SK-N-SH treated with all-trans-retinoic acid at 6 μM for 48 hours (cell line): ENCODE measurements at regions not wholly inside any gene's neighbourhood (a gene's known extent, or its start where the extent isn't known, plus 50 kb on each side); places are given as distances from the start of the nearest gene placed in this dataset.

Experiments
- ATAC-seq: fragments of 200-7000 bp; cut with Tn5 transposase; 3 replicates; pipeline ENCODE4 v1.9.1; 2020; ENCODE audit warnings: mild to moderate bottlenecking, moderate library complexity
- ARNTL ChIP-seq: fragments of 450-650 bp; formaldehyde crosslinking; IDR thresholded peaks from 2 replicates; pipeline ENCODE4 v1.5.0; 2020; ENCODE audit warnings: low read depth, mild to moderate bottlenecking, moderate library complexity, borderline replicate concordance
- BACH2 ChIP-seq: fragments of 250-450 bp; sonication (Bioruptor Pico); IDR thresholded peaks from 2 replicates; pipeline ENCODE4 v1.9.0; 2021; ENCODE audit warnings: mild to moderate bottlenecking, borderline replicate concordance
- CREB5 ChIP-seq: fragments of 250-450 bp; sonication (Bioruptor Pico); IDR thresholded peaks from 2 replicates; pipeline ENCODE4 v1.5.1; 2020; ENCODE audit warnings: low read depth, mild to moderate bottlenecking, moderate library complexity
- CSDC2 ChIP-seq: fragments of 250-450 bp; sonication (Bioruptor Pico); IDR thresholded peaks from 2 replicates; pipeline ENCODE4 v1.5.0; 2020; ENCODE audit warnings: mild to moderate bottlenecking, moderate library complexity
- CSRNP3 ChIP-seq: fragments of 250-450 bp; sonication (Bioruptor Pico); IDR thresholded peaks from 2 replicates; pipeline ENCODE4 v1.5.1; 2021; ENCODE audit warnings: mild to moderate bottlenecking, moderate library complexity
- ESRRG ChIP-seq: fragments of 250-450 bp; sonication (Bioruptor Pico); IDR thresholded peaks from 2 replicates; pipeline ENCODE4 v1.6.1; 2021; ENCODE audit warnings: mild to moderate bottlenecking
- ISL1 ChIP-seq: fragments of 250-450 bp; sonication (Bioruptor Pico); IDR thresholded peaks from 2 replicates; pipeline ENCODE4 v2.1.2; 2022; ENCODE audit warnings: mild to moderate bottlenecking, moderate library complexity
- OSR1 ChIP-seq: fragments of 250-450 bp; sonication (Bioruptor Pico); IDR thresholded peaks from 2 replicates; pipeline ENCODE4 v1.8.0; 2022; ENCODE audit warnings: moderate library complexity, mild to moderate bottlenecking, inconsistent platforms
- PATZ1 ChIP-seq: fragments of 250-450 bp; sonication (Bioruptor Pico); IDR thresholded peaks from 2 replicates; pipeline ENCODE4 v1.8.0; 2020; ENCODE audit warnings: mild to moderate bottlenecking, moderate library complexity, borderline replicate concordance
- POU6F1 ChIP-seq: fragments of 250-450 bp; sonication (Bioruptor Pico); IDR thresholded peaks from 2 replicates; pipeline ENCODE4 v1.8.0; 2021; ENCODE audit warnings: low read depth, mild to moderate bottlenecking, moderate library complexity, borderline replicate concordance
- PPARA ChIP-seq: fragments of 250-450 bp; sonication (Bioruptor Pico); IDR thresholded peaks from 2 replicates; pipeline ENCODE4 v1.5.0; 2020; ENCODE audit warnings: mild to moderate bottlenecking, borderline replicate concordance
- RARB ChIP-seq: fragments of 250-450 bp; sonication (Bioruptor Pico); IDR thresholded peaks from 2 replicates; pipeline ENCODE4 v1.8.0; 2021; ENCODE audit warnings: mild to moderate bottlenecking, moderate library complexity
- SNAI2 ChIP-seq: fragments of 250-450 bp; sonication (Bioruptor Pico); IDR thresholded peaks from 2 replicates; pipeline ENCODE4 v1.5.0; 2020; ENCODE audit warnings: mild to moderate bottlenecking, moderate library complexity
- TCF4 ChIP-seq: fragments of 250-450 bp; sonication (Bioruptor Pico); IDR thresholded peaks from 2 replicates; pipeline ENCODE4 v1.8.0; 2021; ENCODE audit warnings: mild to moderate bottlenecking, moderate library complexity, borderline replicate concordance
- TOX ChIP-seq: fragments of 250-450 bp; sonication (Bioruptor Pico); IDR thresholded peaks from 2 replicates; pipeline ENCODE4 v1.8.0; 2021; ENCODE audit warnings: mild to moderate bottlenecking, moderate library complexity, borderline replicate concordance
- TSHZ2 ChIP-seq: fragments of 250-450 bp; sonication (Bioruptor Pico); IDR thresholded peaks from 2 replicates; pipeline ENCODE4 v1.5.0; 2020; ENCODE audit warnings: mild to moderate bottlenecking, moderate library complexity
- ZC3H10 ChIP-seq: fragments of 250-450 bp; sonication (Bioruptor Pico); IDR thresholded peaks from 2 replicates; pipeline ENCODE4 v1.5.1; 2021; ENCODE audit warnings: mild to moderate bottlenecking, moderate library complexity
- ZFP3 ChIP-seq: fragments of 250-450 bp; sonication (Bioruptor Pico); IDR thresholded peaks from 2 replicates; pipeline ENCODE4 v1.5.0; 2020; ENCODE audit warnings: mild to moderate bottlenecking, moderate library complexity
- ZFP30 ChIP-seq: fragments of 450-650 bp; formaldehyde crosslinking; IDR thresholded peaks from 2 replicates; pipeline ENCODE4 v1.5.0; 2022; ENCODE audit warnings: mild to moderate bottlenecking, moderate library complexity
- ZNF565 ChIP-seq: fragments of 450-650 bp; formaldehyde crosslinking; conservative IDR thresholded peaks from 2 replicates; pipeline ENCODE4 v1.5.0; 2020; ENCODE audit warnings: low read depth, mild to moderate bottlenecking, moderate library complexity
- ZNF8 ChIP-seq: fragments of 450-650 bp; formaldehyde crosslinking; IDR thresholded peaks from 2 replicates; pipeline ENCODE4 v1.5.0; 2020; ENCODE audit warnings: mild to moderate bottlenecking, moderate library complexity

GRCh38 chr4:158316264-158316663, 106.0 kb downstream of the TMEM144 start:
- no peak for ATAC-seq
- no peak for TF ChIP-seq CSDC2
- TF ChIP-seq ZFP3 (CRISPR knock-in tag), result no peak
- TF ChIP-seq ARNTL (CRISPR knock-in tag), result no peak
- no peak for TF ChIP-seq PPARA (CRISPR knock-in tag)
- TF ChIP-seq BACH2, result no peak
- TF ChIP-seq ZNF565, result no peak
- TF ChIP-seq ZFP30 (CRISPR knock-in tag), result no peak
- no peak for TF ChIP-seq CREB5
- TF ChIP-seq POU6F1 (CRISPR knock-in tag), result no peak

- TF ChIP-seq POU6F1 (CRISPR knock-in tag) (no peak), TCF4 (CRISPR knock-in tag) (no peak), TSHZ2 (CRISPR knock-in tag) (no peak), ARNTL (CRISPR knock-in tag) (no peak)
- ATAC-seq, result no peak
These were observed 109.6 kb downstream of the TMEM144 start for GRCh38 chr4:158319880-158320279.

- TF ChIP-seq TSHZ2 (CRISPR knock-in tag) (no peak), POU6F1 (CRISPR knock-in tag) (no peak), SNAI2 (CRISPR knock-in tag) (no peak)
- no peak for ATAC-seq
These were observed 111.8 kb downstream of the TMEM144 start for GRCh38 chr4:158322109-158322508.

GRCh38 chr4:158327525-158327924, 117.2 kb downstream of the TMEM144 start:
- no peak for ATAC-seq
- TF ChIP-seq ZNF8 (CRISPR knock-in tag) (no peak), ZC3H10 (CRISPR knock-in tag) (no peak), CSDC2 (no peak), ZFP3 (CRISPR knock-in tag) (no peak), TOX (no peak), ESRRG (CRISPR knock-in tag) (no peak), PATZ1 (CRISPR knock-in tag) (no peak), ZFP30 (CRISPR knock-in tag) (no peak), ISL1 (no peak), ZNF565 (no peak), OSR1 (CRISPR knock-in tag) (no peak), TCF4 (CRISPR knock-in tag) (no peak), SNAI2 (CRISPR knock-in tag) (no peak), CSRNP3 (CRISPR knock-in tag) (no peak), RARB (CRISPR knock-in tag) (no peak)
